Neural crest cell (in vitro differentiated cells): ENCODE measurements at regions not wholly inside any gene's neighbourhood (a gene's known extent, or its start where the extent isn't known, plus 50 kb on each side); places are given as distances from the start of the nearest gene placed in this dataset.

ENCODE experiments used
- DNase-seq: peaks from one replicate; pipeline ENCODE4 v3.0.0; 2021; ENCODE audit warnings: low read depth, mixed read lengths, low spot score
- H3K27ac Mint-ChIP-seq: one replicate; pipeline ENCODE4 v1.8.0; 2021; ENCODE audit warnings: mild to moderate bottlenecking, mixed read lengths; ENCODE audit not compliant: unreplicated experiment
- H3K27me3 Mint-ChIP-seq: 2 replicates; pipeline ENCODE4 v1.8.0; 2021; ENCODE audit warnings: low read depth, mild to moderate bottlenecking, mixed read lengths
- H3K36me3 Mint-ChIP-seq: 2 replicates; pipeline ENCODE4 v1.8.0; 2021; ENCODE audit warnings: low read depth, mild to moderate bottlenecking, mixed read lengths
- H3K4me1 Mint-ChIP-seq: 2 replicates; pipeline ENCODE4 v1.8.0; 2021; ENCODE audit warnings: mixed read lengths
- H3K4me3 Mint-ChIP-seq: one replicate; pipeline ENCODE4 v1.8.0; 2021; ENCODE audit warnings: mild to moderate bottlenecking, mixed read lengths
- H3K9me3 Mint-ChIP-seq: 2 replicates; pipeline ENCODE4 v1.8.0; 2021; ENCODE audit warnings: mixed read lengths
- CTCF ChIP-seq: fragments of 200-600 bp; sonication (generic); conservative IDR thresholded peaks from 2 replicates; pipeline ENCODE4 v1.5.0; 2021; ENCODE audit warnings: antibody characterized with exemption, mild to moderate bottlenecking

GRCh38 chr2:217523286-217523685 lies 479.5 kb downstream of the TNS1 start:
- TF ChIP-seq CTCF: no peak
- Mint-ChIP-seq H3K27me3 (no peaks in the 10 kb centered on the region), H3K36me3 (no peaks in the 10 kb centered on the region)

GRCh38 chr2:217521820-217522219 lies 481.0 kb downstream of the TNS1 start:
- no peaks in the 10 kb centered on the region for H3K9me3 Mint-ChIP-seq
- H3K4me3 Mint-ChIP-seq: no peak overlapping the region
- DNase-seq: no peak
- TF ChIP-seq CTCF: no peak
- no peaks in the 10 kb centered on the region for H3K4me1 Mint-ChIP-seq
- no peaks in the 10 kb centered on the region for H3K36me3 Mint-ChIP-seq
- H3K27me3 Mint-ChIP-seq: no peaks in the 10 kb centered on the region
- no peak overlapping the region for H3K27ac Mint-ChIP-seq

More at GRCh38 chr2:217523286-217523685, 479.5 kb downstream of the TNS1 start:
- DNase-seq: no peak
- no peaks in the 10 kb centered on the region for H3K9me3 Mint-ChIP-seq
- H3K4me3 Mint-ChIP-seq: no peak overlapping the region
- H3K27ac Mint-ChIP-seq: no peak overlapping the region
- H3K4me1 Mint-ChIP-seq: no peaks in the 10 kb centered on the region

GRCh38 chr2:217520356-217521010 lies 482.3 kb downstream of the TNS1 start:
- Mint-ChIP-seq H3K36me3 (no peaks in the 10 kb centered on the region), H3K4me1 (no peaks in the 10 kb centered on the region), H3K4me3 (no peak overlapping the region), H3K27ac (no peak overlapping the region), H3K27me3 (no peaks in the 10 kb centered on the region), H3K9me3 (no peaks in the 10 kb centered on the region)
- no peak for TF ChIP-seq CTCF
- no peak for DNase-seq

- Mint-ChIP-seq H3K9me3 (no peaks in the 10 kb centered on the region), H3K27ac (no peak overlapping the region), H3K4me1 (peaks cover 11% of the 10 kb centered on the region), H3K36me3 (no peaks in the 10 kb centered on the region), H3K27me3 (no peaks in the 10 kb centered on the region), H3K4me3 (no peak overlapping the region)
- DNase-seq: no peak
- no peak for TF ChIP-seq CTCF
These were observed 485.4 kb downstream of the TNS1 start for GRCh38 chr2:217517402-217517801.

GRCh38 chr2:217515615-217516309 lies 487.0 kb downstream of the TNS1 start:
- H3K9me3 Mint-ChIP-seq: no peaks in the 10 kb centered on the region
- H3K4me3 Mint-ChIP-seq: no peak overlapping the region
- no peaks in the 10 kb centered on the region for H3K27me3 Mint-ChIP-seq
- H3K36me3 Mint-ChIP-seq: no peaks in the 10 kb centered on the region
- no peak for TF ChIP-seq CTCF
- no peak overlapping the region for H3K27ac Mint-ChIP-seq
- H3K4me1 Mint-ChIP-seq: peaks cover 24% of the 10 kb centered on the region
- no peak for DNase-seq
